GM12878 (cell line): ENCODE measurements at regions not wholly inside any gene's neighbourhood (a gene's known extent, or its start where the extent isn't known, plus 50 kb on each side); places are given as distances from the start of the nearest gene placed in this dataset.

ENCODE experiments used
- BHLHE40 ChIP-seq, 2 experiments: fragments of 450-650 bp in 1 of 2; IDR thresholded peaks; 2 replicates each; pipeline ENCODE4 v1.6.1; 2011 to 2017; ENCODE audit warnings: low read depth in 2 of 2, borderline replicate concordance in 1 of 2, improper control_type of control experiment in 1 of 2, low read length in 1 of 2, mild to moderate bottlenecking in 1 of 2
- CEBPB ChIP-seq, 2 experiments: fragments of 150-350 bp in 1 of 2; IDR thresholded peaks; 2 replicates each; pipeline ENCODE4 v1.6.1; 2012 to 2014; ENCODE audit warnings: low read depth in 2 of 2, low read length in 2 of 2, borderline replicate concordance in 1 of 2, inconsistent platforms in 1 of 2
- CREB1 ChIP-seq: IDR thresholded peaks from 2 replicates; pipeline ENCODE4 v1.6.1; 2012; ENCODE audit warnings: low read depth, mild to moderate bottlenecking, inconsistent platforms
- CTCF ChIP-seq, 3 experiments: IDR thresholded peaks in 2 of 3; conservative IDR thresholded peaks in 1 of 3; 2 replicates each; pipeline ENCODE4 v1.5.1; 2011; ENCODE audit warnings: low read depth in 3 of 3, low read length in 3 of 3, mild to moderate bottlenecking in 3 of 3, control low read depth in 2 of 3, moderate library complexity in 2 of 3, inconsistent platforms in 1 of 3, mixed read lengths in 1 of 3; ENCODE audit not compliant: control insufficient read depth in 2 of 3, insufficient read depth in 1 of 3; ENCODE audit errors: extremely low read depth in 1 of 3
- EGR1 ChIP-seq, 2 experiments: IDR thresholded peaks; 1 replicate in 1 of 2; 2 replicates in 1 of 2; pipeline ENCODE4 v1.6.1; 2011 to 2012; ENCODE audit warnings: low read depth in 2 of 2, low read length in 2 of 2, borderline replicate concordance in 1 of 2, mild to moderate bottlenecking in 1 of 2, moderate library complexity in 1 of 2
- JUND ChIP-seq: IDR thresholded peaks from 2 replicates; pipeline ENCODE4 v1.6.1; 2012; ENCODE audit warnings: low read depth, mild to moderate bottlenecking, low read length, improper control_type of control experiment, moderate library complexity
- POLR2AphosphoS5 ChIP-seq: IDR thresholded peaks from 2 replicates; pipeline ENCODE4 v1.6.1; 2011; ENCODE audit warnings: mild to moderate bottlenecking, low read length, inconsistent platforms
- YBX1 ChIP-seq: fragments of 450-650 bp; IDR thresholded peaks from 2 replicates; pipeline ENCODE4 v1.6.1; 2016; ENCODE audit warnings: antibody characterized with exemption

GRCh38 chr4:156111686-156112085 lies 158.0 kb upstream of the CTSO start:
- TF ChIP-seq CTCF (IDR thresholded peaks at IDR 0.05 in 2 of 3, conservative IDR thresholded peaks at IDR 0.05 in 1 of 3; ENCODE audit: control insufficient read depth in 2 of 3, extremely low read depth in 1 of 3, insufficient read depth in 1 of 3, low read depth in 3 of 3, low read length in 3 of 3) (no peak), CEBPB (IDR thresholded peaks at IDR 0.05; ENCODE audit: borderline replicate concordance in 1 of 2, low read depth in 2 of 2, low read length in 2 of 2) (no peak), JUND (no peak), YBX1 (no peak), CREB1 (no peak), BHLHE40 (IDR thresholded peaks at IDR 0.05; ENCODE audit: borderline replicate concordance in 1 of 2, low read depth in 2 of 2, low read length in 1 of 2) (no peak), POLR2AphosphoS5 (no peak), EGR1 (IDR thresholded peaks at IDR 0.05; ENCODE audit: borderline replicate concordance in 1 of 2, low read depth in 2 of 2, low read length in 2 of 2) (no peak)
